A673 (cell line): ENCODE measurements at regions not wholly inside any gene's neighbourhood (a gene's known extent, or its start where the extent isn't known, plus 50 kb on each side); places are given as distances from the start of the nearest gene placed in this dataset.

Experiments used
- BruUV-seq: library from RNA; stranded (reverse); fragments of 400-500 nt; replicated peaks from 2 replicates; lab custom pipeline; 2021; lab: Mats Ljungman, UMichigan
- CTCF ChIA-PET: fragments of 300-600 bp; sonication (Branson Sonifier 250); formaldehyde crosslinking; loops from one replicate; lab custom pipeline; 2022; ENCODE audit warnings: antibody characterized with exemption; lab: Charles Lee
- POLR2A ChIA-PET: fragments of 300-600 bp; sonication (Branson Sonifier 250); formaldehyde crosslinking; loops from one replicate; lab custom pipeline; 2022; ENCODE audit warnings: antibody characterized with exemption; ENCODE audit not compliant: low non-redundant PET; lab: Charles Lee
- DNase-seq: peaks from one replicate; pipeline ENCODE4 v3.0.0-alpha.2; 2015; ENCODE audit warnings: low spot score
- H3K27ac ChIP-seq: fragments of 200-600 bp; sonication (generic); 2 replicates; pipeline ENCODE4 v1.5.1; 2016; ENCODE audit warnings: mixed run types, low read depth, mild to moderate bottlenecking, mixed read lengths, antibody characterized with exemption, low read length; ENCODE audit not compliant: poor library complexity, severe bottlenecking
- H3K27me3 ChIP-seq: fragments of 200-600 bp; sonication (generic); replicated peaks from 2 replicates; pipeline ENCODE4 v1.6.1; 2017; ENCODE audit warnings: mixed run types, low read depth, mild to moderate bottlenecking, mixed read lengths, antibody characterized with exemption, low read length; ENCODE audit not compliant: insufficient read depth, poor library complexity
- H3K36me3 ChIP-seq: fragments of 200-600 bp; sonication (generic); 2 replicates; pipeline ENCODE4 v1.6.1; 2016; ENCODE audit warnings: mixed run types, mild to moderate bottlenecking, mixed read lengths, antibody characterized with exemption, low read length; ENCODE audit not compliant: insufficient read depth, poor library complexity, severe bottlenecking
- H3K4me1 ChIP-seq: fragments of 200-600 bp; sonication (generic); 2 replicates; pipeline ENCODE4 v1.6.1; 2017; ENCODE audit warnings: mixed run types, mild to moderate bottlenecking, mixed read lengths, antibody characterized with exemption, low read length; ENCODE audit not compliant: insufficient read depth, poor library complexity, severe bottlenecking
- H3K4me3 ChIP-seq: fragments of 200-600 bp; sonication (generic); 2 replicates; pipeline ENCODE4 v1.5.1; 2016; ENCODE audit warnings: low read depth, mixed run types, mild to moderate bottlenecking, mixed read lengths, low read length; ENCODE audit not compliant: poor library complexity, severe bottlenecking
- H3K9me3 ChIP-seq: fragments of 200-600 bp; sonication (generic); 2 replicates; pipeline ENCODE4 v1.6.1; 2016; ENCODE audit warnings: mixed run types, low read depth, mild to moderate bottlenecking, mixed read lengths, antibody characterized with exemption, low read length; ENCODE audit not compliant: poor library complexity, severe bottlenecking
- EZH2 ChIP-seq: fragments of 200-600 bp; sonication (generic); IDR thresholded peaks from 2 replicates; pipeline ENCODE4 v1.6.1; 2017; ENCODE audit warnings: borderline replicate concordance, low read depth, mild to moderate bottlenecking, mixed read lengths, antibody characterized with exemption, low read length; ENCODE audit not compliant: poor library complexity, severe bottlenecking
- intact Hi-C: fragments of 100-400 bp; cut with micrococcal nuclease; formaldehyde crosslinking; loops from one replicate; pipeline ENCODE4 v1.10.0; 2022; ENCODE audit not compliant: unreplicated experiment
- TF ChIP-seq, protein P1 (sequence below): fragments of 300-800, 200-600 bp; sonication (generic); conservative IDR thresholded peaks from 2 replicates; pipeline ENCODE4 v1.5.1; 2017; ENCODE audit warnings: low read depth, mild to moderate bottlenecking, antibody characterized with exemption, low read length, moderate library complexity, mixed read lengths

- ChIA-PET CTCF (no interaction called here), POLR2A (no interaction called here)
- DNase-seq = no peak
- Histone ChIP-seq H3K4me3 (no peak overlapping the region), H3K4me1 (no peaks in the 10 kb centered on the region), H3K27ac (no peak overlapping the region), H3K36me3 (no peaks in the 10 kb centered on the region), H3K27me3 (no peaks in the 10 kb centered on the region), H3K9me3 (no peaks in the 10 kb centered on the region)
- intact Hi-C loops = no loop called here
- BruUV-seq = no TSS peak
- TF ChIP-seq EZH2 = no peak
- TF ChIP-seq, protein P1, sequence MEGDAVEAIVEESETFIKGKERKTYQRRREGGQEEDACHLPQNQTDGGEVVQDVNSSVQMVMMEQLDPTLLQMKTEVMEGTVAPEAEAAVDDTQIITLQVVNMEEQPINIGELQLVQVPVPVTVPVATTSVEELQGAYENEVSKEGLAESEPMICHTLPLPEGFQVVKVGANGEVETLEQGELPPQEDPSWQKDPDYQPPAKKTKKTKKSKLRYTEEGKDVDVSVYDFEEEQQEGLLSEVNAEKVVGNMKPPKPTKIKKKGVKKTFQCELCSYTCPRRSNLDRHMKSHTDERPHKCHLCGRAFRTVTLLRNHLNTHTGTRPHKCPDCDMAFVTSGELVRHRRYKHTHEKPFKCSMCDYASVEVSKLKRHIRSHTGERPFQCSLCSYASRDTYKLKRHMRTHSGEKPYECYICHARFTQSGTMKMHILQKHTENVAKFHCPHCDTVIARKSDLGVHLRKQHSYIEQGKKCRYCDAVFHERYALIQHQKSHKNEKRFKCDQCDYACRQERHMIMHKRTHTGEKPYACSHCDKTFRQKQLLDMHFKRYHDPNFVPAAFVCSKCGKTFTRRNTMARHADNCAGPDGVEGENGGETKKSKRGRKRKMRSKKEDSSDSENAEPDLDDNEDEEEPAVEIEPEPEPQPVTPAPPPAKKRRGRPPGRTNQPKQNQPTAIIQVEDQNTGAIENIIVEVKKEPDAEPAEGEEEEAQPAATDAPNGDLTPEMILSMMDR = no peak
These were observed 423.5 kb upstream of the ARPP21 start for GRCh38 chr3:35215525-35216500.

DNA sequence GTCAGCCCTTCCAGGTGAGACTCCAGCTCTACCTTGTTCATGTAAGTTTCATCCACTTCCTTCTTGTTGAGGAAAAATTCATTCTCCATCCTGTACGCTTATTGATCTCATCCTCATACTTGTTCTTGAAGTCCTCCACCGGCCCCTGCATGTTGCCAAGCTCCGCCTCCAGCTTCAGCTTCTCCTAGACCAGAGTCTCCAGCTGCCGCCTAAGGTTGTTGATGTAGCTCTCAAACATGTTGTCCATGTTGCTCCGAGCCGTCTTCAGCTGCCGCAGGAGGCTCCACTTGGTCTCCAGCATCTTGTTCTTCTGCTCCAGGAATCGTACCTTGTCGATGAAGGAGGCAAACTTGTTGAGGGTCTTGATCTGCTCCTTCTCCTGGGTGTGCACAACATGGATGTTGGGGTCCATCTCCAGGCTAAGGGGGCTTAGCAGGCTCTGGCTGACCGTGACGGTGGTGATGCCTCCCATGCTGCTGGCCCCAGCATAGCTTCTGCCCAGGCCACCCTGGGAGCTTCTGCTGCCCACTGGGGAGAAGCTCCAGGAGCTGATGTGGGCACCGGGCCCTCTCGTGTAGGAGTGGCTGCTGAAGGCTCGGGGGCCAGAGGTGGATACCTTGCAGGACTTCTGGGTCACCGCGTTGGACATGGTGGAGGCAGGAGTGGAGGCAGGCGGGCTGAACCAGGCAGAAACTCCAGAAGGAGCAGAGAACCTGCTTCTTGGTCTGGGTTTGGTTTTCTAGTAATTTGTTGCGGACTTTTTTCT is 422.6 kb upstream of the ARPP21 start:
- no peaks in the 10 kb centered on the region for H3K27me3 ChIP-seq
- H3K27ac ChIP-seq = no peak overlapping the region
- no peak for DNase-seq
- no peaks in the 10 kb centered on the region for H3K9me3 ChIP-seq
- CTCF ChIA-PET = no interaction called here
- H3K36me3 ChIP-seq = no peaks in the 10 kb centered on the region
- no peaks in the 10 kb centered on the region for H3K4me1 ChIP-seq
- intact Hi-C loops = no loop called here
- no peak for TF ChIP-seq EZH2
- TF ChIP-seq, protein P1 = no peak
- POLR2A ChIA-PET = no interaction called here
- BruUV-seq = no TSS peak
- H3K4me3 ChIP-seq = no peak overlapping the region

DNA sequence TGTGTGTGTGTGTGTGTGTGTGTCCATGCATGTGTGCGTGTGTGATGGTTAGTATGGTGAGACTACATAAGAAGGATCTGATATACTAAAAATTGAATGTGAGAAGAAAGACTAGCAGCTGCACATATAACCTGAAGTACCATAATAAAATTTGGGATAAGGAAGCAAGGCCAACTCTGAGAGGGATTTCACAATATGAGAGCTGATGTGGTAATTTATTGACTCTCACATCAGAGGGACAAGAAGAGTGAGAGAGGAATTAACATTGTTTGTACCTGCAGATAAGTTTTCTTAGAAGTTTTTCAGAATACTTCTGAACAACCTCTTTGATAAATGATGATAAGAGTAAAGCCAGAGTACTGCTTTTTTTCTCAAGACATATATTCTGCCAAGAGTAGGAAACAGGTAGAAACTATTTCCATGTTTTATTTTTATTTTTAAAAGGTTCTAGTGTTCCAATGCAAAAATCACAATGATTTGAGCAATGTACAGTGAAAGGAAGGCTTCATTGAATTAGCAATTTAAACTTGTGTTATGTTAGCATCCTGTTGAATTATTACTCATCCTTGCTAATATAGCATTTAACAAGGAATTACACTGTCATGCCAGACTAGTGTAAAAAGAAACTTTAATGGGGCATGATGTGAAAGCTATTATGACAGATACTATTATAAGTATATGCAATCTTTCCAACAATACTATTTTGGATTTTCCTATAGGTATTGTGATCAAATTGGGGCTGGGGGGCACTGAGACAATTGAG is 415.5 kb upstream of the ARPP21 start:
- Histone ChIP-seq H3K4me3 (no peak overlapping the region), H3K27ac (no peak overlapping the region), H3K4me1 (no peaks in the 10 kb centered on the region), H3K27me3 (no peaks in the 10 kb centered on the region), H3K9me3 (no peaks in the 10 kb centered on the region), H3K36me3 (no peaks in the 10 kb centered on the region)
- ChIA-PET CTCF (no interaction called here), POLR2A (no interaction called here)
- DNase-seq = no peak
- intact Hi-C loops = no loop called here
- TF ChIP-seq, protein P1 = no peak
- TF ChIP-seq EZH2 = no peak
- no TSS peak for BruUV-seq
